ENCODE measurements at regions not wholly inside any gene's neighbourhood (a gene's known extent, or its start where the extent isn't known, plus 50 kb on each side); places are given as distances from the start of the nearest gene placed in this dataset.
"Not testable (repeated sequence)": the region's sequence is repeated elsewhere in the genome, so short reads cannot be mapped to it uniquely, and the experiment has no call there.

- DNase-seq: no peak
Measured at GRCh38 chr2:19646987-19647386, 254.8 kb downstream of the TTC32 start.

- DNase-seq: no peak
Measured at GRCh38 chr2:19644763-19645162, 257.0 kb downstream of the TTC32 start.

GRCh38 chr2:19643117-19643518, 258.7 kb downstream of the TTC32 start:
- no peak for DNase-seq

GRCh38 chr2:19642501-19642900, 259.3 kb downstream of the TTC32 start:
- no peak for DNase-seq

GRCh38 chr2:19635951-19636510, 265.8 kb downstream of the TTC32 start:
- DNase-seq: no peak

GRCh38 chr2:19632403-19632991, 269.3 kb downstream of the TTC32 start:
- DNase-seq: no peak

- DNase-seq: no peak
Measured at GRCh38 chr2:19631871-19632270, 269.9 kb downstream of the TTC32 start.

- no peak for DNase-seq
Measured at GRCh38 chr2:19630921-19631320, 270.9 kb downstream of the TTC32 start.

- DNase-seq: no peak
Measured at GRCh38 chr2:19627359-19627758, 268.9 kb upstream of the OSR1 start.

- no peak for DNase-seq
Measured at GRCh38 chr2:19623488-19623887, 265.1 kb upstream of the OSR1 start.

- no peak for DNase-seq
Measured at GRCh38 chr2:19617257-19617848, 258.9 kb upstream of the OSR1 start.

GRCh38 chr2:19615402-19615801, 257.0 kb upstream of the OSR1 start:
- DNase-seq: not testable (repeated sequence)

- no peak for DNase-seq
Measured at GRCh38 chr2:19614066-19614465, 255.6 kb upstream of the OSR1 start.

- DNase-seq: no peak
Measured at GRCh38 chr2:19611491-19612332, 253.3 kb upstream of the OSR1 start.

GRCh38 chr2:19609266-19609665, 250.8 kb upstream of the OSR1 start:
- DNase-seq: no peak

- no peak for DNase-seq
Measured at GRCh38 chr2:19607931-19608771, 249.7 kb upstream of the OSR1 start.

- no peak for DNase-seq
Measured at GRCh38 chr2:19607400-19607799, 249.0 kb upstream of the OSR1 start.

GRCh38 chr2:19600982-19601381, 242.6 kb upstream of the OSR1 start:
- no peak for DNase-seq

GRCh38 chr2:19600506-19600905, 242.1 kb upstream of the OSR1 start:
- DNase-seq: no peak

GRCh38 chr2:19598971-19599370, 240.5 kb upstream of the OSR1 start:
- no peak for DNase-seq

GRCh38 chr2:19592197-19592596, 233.8 kb upstream of the OSR1 start:
- DNase-seq: no peak

- no peak for DNase-seq
Measured at GRCh38 chr2:19589791-19590190, 231.4 kb upstream of the OSR1 start.

GRCh38 chr2:19580830-19581229, 222.4 kb upstream of the OSR1 start:
- DNase-seq: no peak

Data from inflammatory macrophage (primary cell).